ENCODE measurements at regions not wholly inside any gene's neighbourhood (a gene's known extent, or its start where the extent isn't known, plus 50 kb on each side); places are given as distances from the start of the nearest gene placed in this dataset.
"Not testable (repeated sequence)": the region's sequence is repeated elsewhere in the genome, so short reads cannot be mapped to it uniquely, and the experiment has no call there.

DNA sequence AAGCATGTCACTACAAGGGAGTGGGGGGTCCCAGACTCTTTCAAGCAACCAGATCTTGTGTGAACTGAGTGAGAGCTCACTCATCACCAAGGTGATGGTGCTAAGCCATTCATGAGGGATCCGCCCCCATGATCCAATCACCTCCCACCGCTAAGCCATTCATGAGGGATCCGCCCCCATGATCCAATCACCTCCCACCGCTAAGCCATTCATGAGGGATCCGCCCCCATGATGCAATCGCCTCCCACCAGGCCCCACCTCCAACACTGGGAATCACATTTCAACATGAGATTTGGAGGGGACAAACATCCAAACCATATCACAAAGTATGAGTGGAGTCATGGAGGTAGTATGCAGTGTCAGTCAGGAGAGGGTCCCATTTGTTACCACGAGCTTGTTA lies 64.8 kb upstream of the PROKR2 start:
- not testable (repeated sequence) for DNase-seq

DNA sequence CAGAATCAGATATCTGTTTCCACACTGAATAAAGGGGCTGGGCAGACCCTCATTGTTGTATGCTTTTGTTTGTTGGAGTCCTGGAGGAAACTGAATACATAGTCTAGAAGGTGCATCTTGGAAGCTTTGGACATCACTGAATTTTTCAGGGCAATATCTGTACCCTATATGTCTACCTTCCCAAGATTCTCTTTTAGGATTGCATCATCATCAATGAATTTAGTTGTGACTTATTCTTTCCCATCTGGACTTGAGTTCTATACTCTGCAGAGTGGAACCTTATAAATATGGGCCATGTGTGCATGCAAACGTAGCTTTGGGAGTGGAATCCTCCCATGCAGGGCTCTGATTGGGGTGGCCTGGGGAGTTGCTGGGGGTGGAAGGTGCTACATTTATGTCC lies 60.7 kb upstream of the PROKR2 start:
- no peak for DNase-seq

DNA sequence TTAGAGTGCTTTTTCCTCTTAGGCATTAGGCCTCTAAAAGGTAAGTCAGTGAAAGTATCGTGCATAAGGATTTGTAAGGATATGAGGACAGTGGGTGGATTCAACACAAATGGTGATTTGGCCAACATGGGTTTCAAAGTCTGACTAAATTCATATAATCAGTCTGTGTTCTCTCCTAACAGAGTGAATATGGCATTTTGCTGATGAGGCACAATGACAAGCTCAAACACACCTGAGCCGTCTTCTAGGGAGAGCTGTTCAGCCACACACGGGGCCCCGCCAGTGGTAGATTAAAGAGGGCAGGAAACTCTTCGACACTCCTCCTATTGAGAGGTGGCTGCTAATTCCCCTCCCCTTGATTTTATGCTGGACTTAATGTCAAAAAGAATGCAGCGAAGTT lies 59.5 kb upstream of the PROKR2 start:
- no peak for DNase-seq

DNA sequence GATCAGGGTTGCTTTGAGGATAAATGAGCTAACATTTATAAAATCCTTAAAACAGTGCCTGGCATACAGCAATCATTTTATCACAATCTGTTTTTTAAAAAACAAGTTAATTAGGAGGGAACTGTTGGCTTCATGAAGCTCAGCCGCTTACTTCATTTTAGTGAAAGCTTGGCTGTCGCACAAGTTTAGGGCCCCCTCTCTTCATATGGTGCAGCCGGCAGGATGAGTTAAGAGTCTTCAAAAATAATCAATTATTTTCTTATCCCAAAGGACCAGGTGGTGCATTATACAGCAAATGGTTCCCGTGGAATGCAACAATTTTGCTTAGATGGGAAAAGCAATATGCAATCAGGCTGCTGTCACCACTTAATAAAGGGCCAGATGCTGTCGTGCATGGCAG lies 57.4 kb upstream of the PROKR2 start:
- DNase-seq: no peak

DNA sequence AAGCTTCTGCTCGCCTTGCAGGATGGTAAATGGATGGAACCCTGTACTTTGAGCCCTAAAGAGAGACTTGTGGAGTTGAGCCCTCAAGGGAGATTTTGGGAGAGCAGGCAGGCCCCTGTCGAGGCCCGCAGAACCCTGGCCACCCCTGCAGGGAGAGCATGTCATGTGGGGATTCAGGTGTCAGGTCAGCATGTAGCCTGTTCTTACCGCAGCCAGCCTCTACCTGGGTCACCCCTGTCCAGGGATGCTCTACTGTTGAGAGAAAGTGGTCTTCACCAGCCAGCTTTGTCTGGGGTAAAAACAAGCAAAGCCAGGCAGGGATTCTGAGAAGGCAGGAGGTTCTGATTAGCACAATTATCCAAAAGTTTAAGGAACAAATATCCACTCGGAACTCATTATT lies 55.6 kb upstream of the PROKR2 start:
- DNase-seq: no peak

DNA sequence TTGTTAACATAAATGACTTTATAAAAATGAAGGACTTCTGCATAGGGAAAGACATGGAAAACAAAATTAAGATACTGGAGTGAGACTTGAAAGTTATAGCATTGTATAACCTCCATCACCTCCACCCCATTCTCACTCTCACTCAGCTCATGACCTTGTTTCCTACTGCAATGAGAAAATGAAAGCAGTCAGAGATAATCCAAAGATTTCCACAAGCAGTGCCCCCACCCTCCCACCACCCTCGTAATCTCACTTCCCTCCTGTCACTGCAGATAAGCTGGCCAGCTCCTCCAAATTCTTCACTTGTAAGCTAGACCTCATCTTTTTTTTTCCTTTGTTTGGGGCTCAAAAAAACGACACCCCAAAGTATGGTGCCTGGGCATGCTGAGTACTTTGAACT lies 52.9 kb upstream of the PROKR2 start:
- no peak for DNase-seq
